IMR-90 (cell line): ENCODE measurements at regions not wholly inside any gene's neighbourhood (a gene's known extent, or its start where the extent isn't known, plus 50 kb on each side); places are given as distances from the start of the nearest gene placed in this dataset.

Source experiments
- CEBPB ChIP-seq: IDR thresholded peaks from 2 replicates; pipeline ENCODE4 v1.6.1; 2012; ENCODE audit warnings: low read depth, low read length, improper control_type of control experiment
- CTCF ChIP-seq: conservative IDR thresholded peaks from 2 replicates; pipeline ENCODE4 v1.5.1; 2012; ENCODE audit warnings: mild to moderate bottlenecking, low read depth, low read length, improper control_type of control experiment
- POLR2A ChIP-seq: IDR thresholded peaks from 2 replicates; pipeline ENCODE4 v1.6.1; 2012; ENCODE audit warnings: mild to moderate bottlenecking, low read depth, low read length
- RAD21 ChIP-seq: IDR thresholded peaks from 2 replicates; pipeline ENCODE4 v1.6.1; 2012; ENCODE audit warnings: low read length, improper control_type of control experiment
- RFX5 ChIP-seq: IDR thresholded peaks from 2 replicates; pipeline ENCODE4 v1.8.0; 2012; ENCODE audit warnings: low read depth, mild to moderate bottlenecking, low read length, moderate library complexity
- TF ChIP-seq, protein P1 (sequence below): fragments of 150-350 bp; IDR thresholded peaks from 2 replicates; pipeline ENCODE4 v1.6.1; 2017; ENCODE audit warnings: mild to moderate bottlenecking, antibody characterized with exemption, low read length, low read depth
- TF ChIP-seq, protein P2 (sequence below): fragments of 150-350 bp; IDR thresholded peaks from 2 replicates; pipeline ENCODE4 v1.6.1; 2016; ENCODE audit warnings: low read depth, mild to moderate bottlenecking, low read length, moderate library complexity, borderline replicate concordance

DNA sequence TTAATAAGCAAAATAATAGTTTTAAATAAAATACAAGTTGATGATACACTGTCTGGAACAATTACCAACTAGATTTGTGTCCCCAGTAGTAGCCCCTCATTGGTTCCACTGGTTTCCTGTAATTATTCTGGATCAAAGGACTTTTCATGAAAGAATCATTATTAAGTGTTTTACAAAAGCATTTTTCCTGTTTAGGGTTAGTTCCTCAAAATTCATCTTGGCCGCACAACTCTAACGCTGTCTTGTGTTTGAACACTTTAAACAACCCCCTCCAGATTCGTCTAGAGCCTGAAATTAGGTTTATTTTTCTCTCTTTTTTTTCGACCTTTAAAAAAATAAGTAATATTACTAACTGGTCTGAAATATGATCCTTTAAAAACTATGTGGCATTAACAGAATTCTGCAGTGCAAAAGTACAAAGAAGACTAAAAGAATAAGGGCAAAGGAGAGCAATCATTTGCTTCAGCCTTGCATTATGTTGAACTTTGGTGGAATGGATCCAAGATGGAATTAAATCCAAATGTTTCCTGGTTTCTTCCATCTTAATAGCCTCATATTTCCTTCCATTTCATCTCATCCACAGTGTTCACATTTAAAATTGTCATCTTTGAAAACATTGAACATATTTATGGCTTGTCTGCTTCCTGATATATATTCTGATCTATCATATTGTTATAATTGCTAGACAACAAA lies 678.4 kb downstream of the IRS1 start:
- TF ChIP-seq RFX5 = no peak
- TF ChIP-seq CTCF = no peak
- TF ChIP-seq CEBPB = no peak
- no peak for TF ChIP-seq POLR2A
- TF ChIP-seq, protein P1, sequence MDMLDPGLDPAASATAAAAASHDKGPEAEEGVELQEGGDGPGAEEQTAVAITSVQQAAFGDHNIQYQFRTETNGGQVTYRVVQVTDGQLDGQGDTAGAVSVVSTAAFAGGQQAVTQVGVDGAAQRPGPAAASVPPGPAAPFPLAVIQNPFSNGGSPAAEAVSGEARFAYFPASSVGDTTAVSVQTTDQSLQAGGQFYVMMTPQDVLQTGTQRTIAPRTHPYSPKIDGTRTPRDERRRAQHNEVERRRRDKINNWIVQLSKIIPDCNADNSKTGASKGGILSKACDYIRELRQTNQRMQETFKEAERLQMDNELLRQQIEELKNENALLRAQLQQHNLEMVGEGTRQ = no peak
- TF ChIP-seq, protein P2, sequence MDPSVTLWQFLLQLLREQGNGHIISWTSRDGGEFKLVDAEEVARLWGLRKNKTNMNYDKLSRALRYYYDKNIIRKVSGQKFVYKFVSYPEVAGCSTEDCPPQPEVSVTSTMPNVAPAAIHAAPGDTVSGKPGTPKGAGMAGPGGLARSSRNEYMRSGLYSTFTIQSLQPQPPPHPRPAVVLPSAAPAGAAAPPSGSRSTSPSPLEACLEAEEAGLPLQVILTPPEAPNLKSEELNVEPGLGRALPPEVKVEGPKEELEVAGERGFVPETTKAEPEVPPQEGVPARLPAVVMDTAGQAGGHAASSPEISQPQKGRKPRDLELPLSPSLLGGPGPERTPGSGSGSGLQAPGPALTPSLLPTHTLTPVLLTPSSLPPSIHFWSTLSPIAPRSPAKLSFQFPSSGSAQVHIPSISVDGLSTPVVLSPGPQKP = no peak
- TF ChIP-seq RAD21 = no peak
